Right lobe of liver (tissue), 4 donors: ENCODE measurements at regions not wholly inside any gene's neighbourhood (a gene's known extent, or its start where the extent isn't known, plus 50 kb on each side); places are given as distances from the start of the nearest gene placed in this dataset.

Source experiments
- POLR2A ChIP-seq: fragments of 450-650 bp; IDR thresholded peaks from one replicate; pipeline ENCODE4 v1.6.1; 2017; ENCODE audit warnings: antibody characterized with exemption, mild to moderate bottlenecking
- TF ChIP-seq, protein P1 (sequence below), 4 donors: fragments of 200-600 bp in 3 of 4; fragments of 450-650 bp in 1 of 4; IDR thresholded peaks; one replicate each; pipeline versions ENCODE4 v1.5.1 to v1.8.0; 2016 to 2022; ENCODE audit warnings: antibody characterized with exemption in 4 of 4, mild to moderate bottlenecking in 2 of 4
- donor health status: DM: no; HTN: no; CAD: no.
- donor health status: DM: no; HTN: no; CAD: no.
- donor health status: DM: no; HTN: yes; CAD: no.

DNA sequence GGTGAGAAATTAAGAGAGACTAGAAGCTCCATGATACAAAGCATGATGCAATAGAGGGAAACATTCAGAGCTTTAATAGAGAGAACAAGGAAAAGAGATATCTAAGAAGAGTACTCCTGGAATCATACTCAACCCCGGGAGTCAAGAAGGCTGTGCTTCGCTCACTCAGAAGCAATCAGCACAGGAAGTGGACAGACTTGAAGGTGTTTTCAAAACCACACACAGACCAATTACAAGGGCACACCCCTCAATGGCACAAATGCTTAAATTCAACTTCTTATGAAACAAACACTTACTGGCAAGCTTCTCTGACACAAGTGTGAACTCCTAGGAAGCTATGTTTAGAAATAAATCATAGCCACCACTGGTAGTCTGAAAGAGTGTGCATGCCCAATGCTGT lies 462.3 kb downstream of the GABRG2 start:
- TF ChIP-seq, protein P1, sequence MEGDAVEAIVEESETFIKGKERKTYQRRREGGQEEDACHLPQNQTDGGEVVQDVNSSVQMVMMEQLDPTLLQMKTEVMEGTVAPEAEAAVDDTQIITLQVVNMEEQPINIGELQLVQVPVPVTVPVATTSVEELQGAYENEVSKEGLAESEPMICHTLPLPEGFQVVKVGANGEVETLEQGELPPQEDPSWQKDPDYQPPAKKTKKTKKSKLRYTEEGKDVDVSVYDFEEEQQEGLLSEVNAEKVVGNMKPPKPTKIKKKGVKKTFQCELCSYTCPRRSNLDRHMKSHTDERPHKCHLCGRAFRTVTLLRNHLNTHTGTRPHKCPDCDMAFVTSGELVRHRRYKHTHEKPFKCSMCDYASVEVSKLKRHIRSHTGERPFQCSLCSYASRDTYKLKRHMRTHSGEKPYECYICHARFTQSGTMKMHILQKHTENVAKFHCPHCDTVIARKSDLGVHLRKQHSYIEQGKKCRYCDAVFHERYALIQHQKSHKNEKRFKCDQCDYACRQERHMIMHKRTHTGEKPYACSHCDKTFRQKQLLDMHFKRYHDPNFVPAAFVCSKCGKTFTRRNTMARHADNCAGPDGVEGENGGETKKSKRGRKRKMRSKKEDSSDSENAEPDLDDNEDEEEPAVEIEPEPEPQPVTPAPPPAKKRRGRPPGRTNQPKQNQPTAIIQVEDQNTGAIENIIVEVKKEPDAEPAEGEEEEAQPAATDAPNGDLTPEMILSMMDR (IDR thresholded peaks at IDR 0.05), result no peak
- no peak for TF ChIP-seq POLR2A
